ENCODE measurements at regions not wholly inside any gene's neighbourhood (a gene's known extent, or its start where the extent isn't known, plus 50 kb on each side); places are given as distances from the start of the nearest gene placed in this dataset.

GRCh38 chr17:6240001-6240400, 169.8 kb downstream of the WSCD1 start:
- Histone ChIP-seq H3K4me1 (ENCODE audit: control insufficient read depth in 2 of 2, insufficient read depth in 2 of 2, low read length in 1 of 2) (no peaks in the 10 kb centered on the region), H3K4me3 (ENCODE audit: low read depth in 1 of 2, low read length in 2 of 2) (no peak overlapping the region), H3K27me3 (ENCODE audit: control insufficient read depth in 1 of 2, insufficient read depth in 2 of 2, low read length in 2 of 2) (no peaks in the 10 kb centered on the region), H3K36me3 (ENCODE audit: control insufficient read depth in 2 of 2, insufficient read depth in 2 of 2, low read length in 1 of 2) (no peaks in the 10 kb centered on the region), H3K27ac (ENCODE audit: low read depth in 2 of 2, low read length in 1 of 2) (no peak overlapping the region), H3K9me3 (ENCODE audit: control insufficient read depth in 2 of 2, insufficient read depth in 1 of 2, low read depth in 1 of 2, low read length in 1 of 2) (no peaks in the 10 kb centered on the region)
- WGBS, 2 donors = 82 to 83% methylated on average over 3 of the region's 3 CpGs

- Histone ChIP-seq H3K36me3 (ENCODE audit: control insufficient read depth in 2 of 2, insufficient read depth in 2 of 2, low read length in 1 of 2) (no peaks in the 10 kb centered on the region), H3K4me1 (ENCODE audit: control insufficient read depth in 2 of 2, insufficient read depth in 2 of 2, low read length in 1 of 2) (no peaks in the 10 kb centered on the region), H3K4me3 (ENCODE audit: low read depth in 1 of 2, low read length in 2 of 2) (no peak overlapping the region), H3K9me3 (ENCODE audit: control insufficient read depth in 2 of 2, insufficient read depth in 1 of 2, low read depth in 1 of 2, low read length in 1 of 2) (no peaks in the 10 kb centered on the region), H3K27ac (ENCODE audit: low read depth in 2 of 2, low read length in 1 of 2) (no peak overlapping the region), H3K27me3 (ENCODE audit: control insufficient read depth in 1 of 2, insufficient read depth in 2 of 2, low read length in 2 of 2) (no peaks in the 10 kb centered on the region)
- WGBS, 2 donors = 49 to 53% methylated on average over 10 of the region's 10 CpGs
Observed at GRCh38 chr17:6239241-6239798, 169.1 kb downstream of the WSCD1 start.

GRCh38 chr17:6233856-6234255, 163.7 kb downstream of the WSCD1 start:
- H3K36me3 ChIP-seq (ENCODE audit: control insufficient read depth in 2 of 2, insufficient read depth in 2 of 2, low read length in 1 of 2) = no peaks in the 10 kb centered on the region
- no peak overlapping the region for H3K4me3 ChIP-seq (ENCODE audit: low read depth in 1 of 2, low read length in 2 of 2)
- WGBS, 2 donors = 66 to 70% methylated on average over 3 of the region's 3 CpGs
- H3K27me3 ChIP-seq (ENCODE audit: control insufficient read depth in 1 of 2, insufficient read depth in 2 of 2, low read length in 2 of 2) = no peaks in the 10 kb centered on the region
- H3K4me1 ChIP-seq (ENCODE audit: control insufficient read depth in 2 of 2, insufficient read depth in 2 of 2, low read length in 1 of 2) = no peaks in the 10 kb centered on the region
- H3K9me3 ChIP-seq (ENCODE audit: control insufficient read depth in 2 of 2, insufficient read depth in 1 of 2, low read depth in 1 of 2, low read length in 1 of 2) = peaks cover 0 to 2% of the 10 kb centered on the region in 2 donors
- no peak overlapping the region for H3K27ac ChIP-seq (ENCODE audit: low read depth in 2 of 2, low read length in 1 of 2)

GRCh38 chr17:6233339-6233738, 163.2 kb downstream of the WSCD1 start:
- WGBS, 2 donors = 80 to 83% methylated on average over 4 of the region's 4 CpGs
- H3K27ac ChIP-seq (ENCODE audit: low read depth in 2 of 2, low read length in 1 of 2) = no peak overlapping the region
- H3K4me3 ChIP-seq (ENCODE audit: low read depth in 1 of 2, low read length in 2 of 2) = no peak overlapping the region
- H3K4me1 ChIP-seq (ENCODE audit: control insufficient read depth in 2 of 2, insufficient read depth in 2 of 2, low read length in 1 of 2) = no peaks in the 10 kb centered on the region
- no peaks in the 10 kb centered on the region for H3K36me3 ChIP-seq (ENCODE audit: control insufficient read depth in 2 of 2, insufficient read depth in 2 of 2, low read length in 1 of 2)
- H3K27me3 ChIP-seq (ENCODE audit: control insufficient read depth in 1 of 2, insufficient read depth in 2 of 2, low read length in 2 of 2) = no peaks in the 10 kb centered on the region
- peaks cover 0 to 2% of the 10 kb centered on the region in 2 donors for H3K9me3 ChIP-seq (ENCODE audit: control insufficient read depth in 2 of 2, insufficient read depth in 1 of 2, low read depth in 1 of 2, low read length in 1 of 2)

- H3K27me3 ChIP-seq (ENCODE audit: control insufficient read depth in 1 of 2, insufficient read depth in 2 of 2, low read length in 2 of 2) = no peaks in the 10 kb centered on the region
- no peak overlapping the region for H3K27ac ChIP-seq (ENCODE audit: low read depth in 2 of 2, low read length in 1 of 2)
- WGBS, 2 donors = 56 to 72% methylated on average over 12 of the region's 12 CpGs
- H3K36me3 ChIP-seq (ENCODE audit: control insufficient read depth in 2 of 2, insufficient read depth in 2 of 2, low read length in 1 of 2) = no peaks in the 10 kb centered on the region
- H3K4me1 ChIP-seq (ENCODE audit: control insufficient read depth in 2 of 2, insufficient read depth in 2 of 2, low read length in 1 of 2) = no peaks in the 10 kb centered on the region
- H3K9me3 ChIP-seq (ENCODE audit: control insufficient read depth in 2 of 2, insufficient read depth in 1 of 2, low read depth in 1 of 2, low read length in 1 of 2) = peaks cover 0 to 2% of the 10 kb centered on the region in 2 donors
- no peak overlapping the region for H3K4me3 ChIP-seq (ENCODE audit: low read depth in 1 of 2, low read length in 2 of 2)
Observed at GRCh38 chr17:6232732-6233101, 162.5 kb downstream of the WSCD1 start.

GRCh38 chr17:6231886-6232731, 161.9 kb downstream of the WSCD1 start:
- Histone ChIP-seq H3K4me1 (ENCODE audit: control insufficient read depth in 2 of 2, insufficient read depth in 2 of 2, low read length in 1 of 2) (no peaks in the 10 kb centered on the region), H3K4me3 (ENCODE audit: low read depth in 1 of 2, low read length in 2 of 2) (no peak overlapping the region), H3K36me3 (ENCODE audit: control insufficient read depth in 2 of 2, insufficient read depth in 2 of 2, low read length in 1 of 2) (no peaks in the 10 kb centered on the region), H3K27ac (ENCODE audit: low read depth in 2 of 2, low read length in 1 of 2) (no peak overlapping the region), H3K27me3 (ENCODE audit: control insufficient read depth in 1 of 2, insufficient read depth in 2 of 2, low read length in 2 of 2) (no peaks in the 10 kb centered on the region), H3K9me3 (ENCODE audit: control insufficient read depth in 2 of 2, insufficient read depth in 1 of 2, low read depth in 1 of 2, low read length in 1 of 2) (peaks cover 0 to 2% of the 10 kb centered on the region in 2 donors)
- WGBS, 2 donors = 46 to 53% methylated on average over 21 of the region's 21 CpGs

- peaks cover 0 to 2% of the 10 kb centered on the region in 2 donors for H3K9me3 ChIP-seq (ENCODE audit: control insufficient read depth in 2 of 2, insufficient read depth in 1 of 2, low read depth in 1 of 2, low read length in 1 of 2)
- H3K36me3 ChIP-seq (ENCODE audit: control insufficient read depth in 2 of 2, insufficient read depth in 2 of 2, low read length in 1 of 2) = no peaks in the 10 kb centered on the region
- no peak overlapping the region for H3K4me3 ChIP-seq (ENCODE audit: low read depth in 1 of 2, low read length in 2 of 2)
- H3K4me1 ChIP-seq (ENCODE audit: control insufficient read depth in 2 of 2, insufficient read depth in 2 of 2, low read length in 1 of 2) = no peaks in the 10 kb centered on the region
- no peaks in the 10 kb centered on the region for H3K27me3 ChIP-seq (ENCODE audit: control insufficient read depth in 1 of 2, insufficient read depth in 2 of 2, low read length in 2 of 2)
- H3K27ac ChIP-seq (ENCODE audit: low read depth in 2 of 2, low read length in 1 of 2) = no peak overlapping the region
- 84 to 85% methylated on average over 8 of the region's 8 CpGs for WGBS, 2 donors
Observed at GRCh38 chr17:6231465-6231864, 161.3 kb downstream of the WSCD1 start.

GRCh38 chr17:6218333-6218732, 148.2 kb downstream of the WSCD1 start:
- H3K9me3 ChIP-seq (ENCODE audit: control insufficient read depth in 2 of 2, insufficient read depth in 1 of 2, low read depth in 1 of 2, low read length in 1 of 2) = no peaks in the 10 kb centered on the region
- H3K4me1 ChIP-seq (ENCODE audit: control insufficient read depth in 2 of 2, insufficient read depth in 2 of 2, low read length in 1 of 2) = no peaks in the 10 kb centered on the region
- H3K27me3 ChIP-seq (ENCODE audit: control insufficient read depth in 1 of 2, insufficient read depth in 2 of 2, low read length in 2 of 2) = no peaks in the 10 kb centered on the region
- no peak overlapping the region for H3K4me3 ChIP-seq (ENCODE audit: low read depth in 1 of 2, low read length in 2 of 2)
- 89 to 91% methylated on average over 7 of the region's 7 CpGs for WGBS, 2 donors
- H3K27ac ChIP-seq (ENCODE audit: low read depth in 2 of 2, low read length in 1 of 2) = no peak overlapping the region
- H3K36me3 ChIP-seq (ENCODE audit: control insufficient read depth in 2 of 2, insufficient read depth in 2 of 2, low read length in 1 of 2) = no peaks in the 10 kb centered on the region

- no peaks in the 10 kb centered on the region for H3K9me3 ChIP-seq (ENCODE audit: control insufficient read depth in 2 of 2, insufficient read depth in 1 of 2, low read depth in 1 of 2, low read length in 1 of 2)
- H3K27ac ChIP-seq (ENCODE audit: low read depth in 2 of 2, low read length in 1 of 2) = no peak overlapping the region
- no peaks in the 10 kb centered on the region for H3K4me1 ChIP-seq (ENCODE audit: control insufficient read depth in 2 of 2, insufficient read depth in 2 of 2, low read length in 1 of 2)
- no peak overlapping the region for H3K4me3 ChIP-seq (ENCODE audit: low read depth in 1 of 2, low read length in 2 of 2)
- WGBS, 2 donors = 79 to 83% methylated on average over 13 of the region's 13 CpGs
- no peaks in the 10 kb centered on the region for H3K36me3 ChIP-seq (ENCODE audit: control insufficient read depth in 2 of 2, insufficient read depth in 2 of 2, low read length in 1 of 2)
- no peaks in the 10 kb centered on the region for H3K27me3 ChIP-seq (ENCODE audit: control insufficient read depth in 1 of 2, insufficient read depth in 2 of 2, low read length in 2 of 2)
Observed at GRCh38 chr17:6215071-6216035, 145.2 kb downstream of the WSCD1 start.
